Right lobe of liver (tissue), 4 donors: ENCODE measurements at regions not wholly inside any gene's neighbourhood (a gene's known extent, or its start where the extent isn't known, plus 50 kb on each side); places are given as distances from the start of the nearest gene placed in this dataset.

Experiments
- CTCF ChIP-seq, 4 donors: fragments of 200-600 bp in 3 of 4; fragments of 450-650 bp in 1 of 4; IDR thresholded peaks; one replicate each; pipeline versions ENCODE4 v1.5.1 to v1.8.0; 2016 to 2022; ENCODE audit warnings: antibody characterized with exemption in 4 of 4, mild to moderate bottlenecking in 2 of 4
- POLR2A ChIP-seq: fragments of 450-650 bp; IDR thresholded peaks from one replicate; pipeline ENCODE4 v1.6.1; 2017; ENCODE audit warnings: antibody characterized with exemption, mild to moderate bottlenecking
- donor health status: DM: no; HTN: no; CAD: no.
- donor health status: DM: no; HTN: no; CAD: no.
- donor health status: DM: no; HTN: yes; CAD: no.

- TF ChIP-seq CTCF (IDR thresholded peaks at IDR 0.05), result no peak
- TF ChIP-seq POLR2A, result no peak
Observed at GRCh38 chr6:131400054-131400778, 172.8 kb upstream of the ARG1 start.
